CD14-positive monocyte (primary cell): ENCODE measurements at regions not wholly inside any gene's neighbourhood (a gene's known extent, or its start where the extent isn't known, plus 50 kb on each side); places are given as distances from the start of the nearest gene placed in this dataset.

Source experiments
- DNase-seq, 3 donors: peaks; one replicate each; pipeline ENCODE4 v3.0.0-alpha.2; 2011 to 2022
- H2AFZ ChIP-seq: 2 replicates; pipeline ENCODE4 v1.6.0; 2012; ENCODE audit warnings: mild to moderate bottlenecking, low read depth, low read length, inconsistent platforms; ENCODE audit not compliant: insufficient read depth, poor library complexity, severe bottlenecking
- H3K27ac ChIP-seq, 2 donors: 1 replicate in 1 of 2; 2 replicates in 1 of 2; pipeline ENCODE4 v1.5.1; 2012 to 2013; ENCODE audit warnings: low read length in 2 of 2, control low read depth in 1 of 2, inconsistent platforms in 1 of 2, low read depth in 1 of 2, mild to moderate bottlenecking in 1 of 2
- H3K27me3 ChIP-seq, 2 donors: one replicate each; pipeline versions ENCODE4 v1.6.0 to v1.6.1; 2011 to 2013; ENCODE audit warnings: low read length in 2 of 2; ENCODE audit not compliant: control insufficient read depth in 2 of 2, insufficient read depth in 2 of 2
- H3K36me3 ChIP-seq, 2 donors: replicated peaks in 1 of 2; 1 replicate in 1 of 2; 2 replicates in 1 of 2; pipeline versions ENCODE4 v1.5.1 to v1.6.1; 2012 to 2013; ENCODE audit warnings: low read length in 2 of 2, control low read depth in 1 of 2, inconsistent platforms in 1 of 2, mild to moderate bottlenecking in 1 of 2; ENCODE audit not compliant: insufficient read depth in 2 of 2, control insufficient read depth in 1 of 2
- H3K4me1 ChIP-seq, 2 donors: 1 replicate in 1 of 2; 2 replicates in 1 of 2; pipeline versions ENCODE4 v1.5.1 to v1.6.1; 2012 to 2013; ENCODE audit warnings: low read length in 2 of 2, control low read depth in 1 of 2, inconsistent platforms in 1 of 2, mild to moderate bottlenecking in 1 of 2, moderate library complexity in 1 of 2; ENCODE audit not compliant: insufficient read depth in 2 of 2, control insufficient read depth in 1 of 2
- H3K4me2 ChIP-seq: replicated peaks from 2 replicates; pipeline ENCODE3; 2012; ENCODE audit warnings: low read length, moderate library complexity, mild to moderate bottlenecking; ENCODE audit not compliant: poor library complexity, severe bottlenecking; ENCODE audit errors: extremely low read depth
- H3K4me3 ChIP-seq, 3 experiments: fragments of 200-600 bp in 1 of 3; sonication (generic) in 1 of 3; replicated peaks in 1 of 3; 1 replicate in 2 of 3; 2 replicates in 1 of 3; pipeline ENCODE4 v1.5.1; 2011 to 2013; ENCODE audit warnings: low read length in 3 of 3, mild to moderate bottlenecking in 3 of 3, control low read depth in 2 of 3, low read depth in 2 of 3, inconsistent platforms in 1 of 3, moderate library complexity in 1 of 3
- H3K79me2 ChIP-seq: 2 replicates; pipeline ENCODE4 v1.6.0; 2012; ENCODE audit warnings: mild to moderate bottlenecking, control low read depth, inconsistent platforms, low read length, moderate library complexity; ENCODE audit not compliant: insufficient read depth
- H3K9ac ChIP-seq: 2 replicates; pipeline ENCODE4 v1.6.0; 2017; ENCODE audit warnings: low read length, mild to moderate bottlenecking; ENCODE audit not compliant: insufficient read depth, poor library complexity, severe bottlenecking
- H3K9me3 ChIP-seq, 2 donors: replicated peaks in 1 of 2; 1 replicate in 1 of 2; 2 replicates in 1 of 2; pipeline versions ENCODE4 v1.5.1 to v1.6.1; 2012 to 2013; ENCODE audit warnings: low read length in 2 of 2, control low read depth in 1 of 2; ENCODE audit not compliant: control insufficient read depth in 1 of 2, insufficient read depth in 1 of 2
- H4K20me1 ChIP-seq: 2 replicates; pipeline ENCODE4 v1.6.0; 2012; ENCODE audit warnings: mild to moderate bottlenecking, low read length, control low read depth, moderate library complexity; ENCODE audit not compliant: insufficient read depth
- H3K27ac Mint-ChIP-seq, 7 donors: one replicate each; pipeline ENCODE4 v1.8.0; 2020; ENCODE audit warnings: mild to moderate bottlenecking in 7 of 7, mixed read lengths in 7 of 7, moderate library complexity in 6 of 7, inconsistent platforms in 2 of 7
- H3K27me3 Mint-ChIP-seq, 3 donors: one replicate each; pipeline ENCODE4 v1.8.0; 2021 to 2022; ENCODE audit warnings: low read depth in 3 of 3, mild to moderate bottlenecking in 3 of 3, mixed read lengths in 3 of 3, moderate library complexity in 3 of 3, inconsistent platforms in 1 of 3
- H3K36me3 Mint-ChIP-seq, 2 donors: one replicate each; pipeline ENCODE4 v1.8.0; 2020; ENCODE audit warnings: mixed read lengths in 2 of 2, inconsistent platforms in 1 of 2, mild to moderate bottlenecking in 1 of 2
- H3K4me1 Mint-ChIP-seq: one replicate; pipeline ENCODE4 v1.8.0; 2020; ENCODE audit warnings: mild to moderate bottlenecking, mixed read lengths
- H3K4me3 Mint-ChIP-seq, 2 donors: one replicate each; pipeline ENCODE4 v1.8.0; 2020; ENCODE audit warnings: mild to moderate bottlenecking in 2 of 2, mixed read lengths in 2 of 2, moderate library complexity in 1 of 2
- H3K9me3 Mint-ChIP-seq, 7 donors: one replicate each; pipeline ENCODE4 v1.8.0; 2020 to 2022; ENCODE audit warnings: mixed read lengths in 7 of 7, mild to moderate bottlenecking in 6 of 7, moderate library complexity in 6 of 7, inconsistent platforms in 2 of 7
- WGBS: methylation state at CpG from one replicate; pipeline ENCODE4 v1.1.5; 2013; ENCODE audit warnings: missing lambda C conversion rate; ENCODE audit not compliant: insufficient coverage; 5-methylcytosine and 5-hydroxymethylcytosine counted together
- intact Hi-C, 2 donors: fragments of 100-400 bp; cut with micrococcal nuclease; formaldehyde crosslinking; loops; one replicate each; pipeline versions ENCODE4 v1.15.0 to v1.15.1; 2023
- TF ChIP-seq, protein P1 (sequence below): fragments of 200-600 bp; IDR thresholded peaks from one replicate; pipeline ENCODE4 v1.8.0; 2022; ENCODE audit warnings: antibody characterized with exemption, mild to moderate bottlenecking

- no CpG with 5 or more reads among the region's 2 CpGs for WGBS
- H3K27me3 Mint-ChIP-seq, result no peaks in the 10 kb centered on the region
- intact Hi-C loops, result no loop called here
- Histone ChIP-seq H3K9ac (no peak overlapping the region), H3K4me1 (peaks cover 41 to 46% of the 10 kb centered on the region in 2 donors), H3K27me3 (no peaks in the 10 kb centered on the region), H3K9me3 (no peaks in the 10 kb centered on the region), H2AFZ (peak overlapping the region; percentile 2), H3K4me2 (peak overlapping the region; percentile 46), H4K20me1 (no peaks in the 10 kb centered on the region), H3K79me2 (no peaks in the 10 kb centered on the region), H3K27ac (peak overlapping the region; percentile 73 to 77), H3K36me3 (no peaks in the 10 kb centered on the region), H3K4me3 (peak overlapping the region in 1 of 3 experiments; percentile 8)
- TF ChIP-seq, protein P1, sequence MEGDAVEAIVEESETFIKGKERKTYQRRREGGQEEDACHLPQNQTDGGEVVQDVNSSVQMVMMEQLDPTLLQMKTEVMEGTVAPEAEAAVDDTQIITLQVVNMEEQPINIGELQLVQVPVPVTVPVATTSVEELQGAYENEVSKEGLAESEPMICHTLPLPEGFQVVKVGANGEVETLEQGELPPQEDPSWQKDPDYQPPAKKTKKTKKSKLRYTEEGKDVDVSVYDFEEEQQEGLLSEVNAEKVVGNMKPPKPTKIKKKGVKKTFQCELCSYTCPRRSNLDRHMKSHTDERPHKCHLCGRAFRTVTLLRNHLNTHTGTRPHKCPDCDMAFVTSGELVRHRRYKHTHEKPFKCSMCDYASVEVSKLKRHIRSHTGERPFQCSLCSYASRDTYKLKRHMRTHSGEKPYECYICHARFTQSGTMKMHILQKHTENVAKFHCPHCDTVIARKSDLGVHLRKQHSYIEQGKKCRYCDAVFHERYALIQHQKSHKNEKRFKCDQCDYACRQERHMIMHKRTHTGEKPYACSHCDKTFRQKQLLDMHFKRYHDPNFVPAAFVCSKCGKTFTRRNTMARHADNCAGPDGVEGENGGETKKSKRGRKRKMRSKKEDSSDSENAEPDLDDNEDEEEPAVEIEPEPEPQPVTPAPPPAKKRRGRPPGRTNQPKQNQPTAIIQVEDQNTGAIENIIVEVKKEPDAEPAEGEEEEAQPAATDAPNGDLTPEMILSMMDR, result no peak
- peaks cover 0 to 2% of the 10 kb centered on the region in 2 donors for H3K36me3 Mint-ChIP-seq
- H3K9me3 Mint-ChIP-seq, result peaks cover 0 to 8% (median 3%) of the 10 kb centered on the region in 7 donors
- H3K4me3 Mint-ChIP-seq, result peak overlapping the region in 1 of 2 donors; percentile 80
- peak overlapping the region; percentile 59 to 94 (median 88) for H3K27ac Mint-ChIP-seq
- H3K4me1 Mint-ChIP-seq, result peaks cover 38% of the 10 kb centered on the region
- DNase-seq, result peak; percentile 27 to 54 (median 42)
Measured at GRCh38 chr18:2448565-2449151, 122.6 kb downstream of the METTL4 start.

GRCh38 chr18:2451556-2451955 is 119.7 kb downstream of the METTL4 start:
- Histone ChIP-seq H3K36me3 (no peaks in the 10 kb centered on the region), H3K9ac (no peak overlapping the region), H3K27me3 (no peaks in the 10 kb centered on the region), H3K79me2 (no peaks in the 10 kb centered on the region), H3K4me3 (no peak overlapping the region), H4K20me1 (no peaks in the 10 kb centered on the region), H3K9me3 (peaks cover 0 to 7% of the 10 kb centered on the region in 2 donors), H3K27ac (no peak overlapping the region), H3K4me1 (peaks cover 33 to 36% of the 10 kb centered on the region in 2 donors), H2AFZ (no peak overlapping the region), H3K4me2 (no peak overlapping the region)
- no peak for DNase-seq
- WGBS, result 100% methylated on average over 1 of the region's 1 CpG
- Mint-ChIP-seq H3K4me1 (peaks cover 28% of the 10 kb centered on the region), H3K27me3 (peaks cover 0 to 2% (median 0%) of the 10 kb centered on the region in 3 donors), H3K4me3 (no peak overlapping the region), H3K27ac (no peak overlapping the region), H3K36me3 (peaks cover 0 to 2% of the 10 kb centered on the region in 2 donors), H3K9me3 (peaks cover 3 to 14% (median 8%) of the 10 kb centered on the region in 7 donors)
- intact Hi-C loops, result no loop called here
- TF ChIP-seq, protein P1, result no peak
